Endodermal cell (in vitro differentiated cells): ENCODE measurements at regions not wholly inside any gene's neighbourhood (a gene's known extent, or its start where the extent isn't known, plus 50 kb on each side); places are given as distances from the start of the nearest gene placed in this dataset.

Source experiments
- DNase-seq: peaks from one replicate; pipeline ENCODE4 v3.0.0-alpha.2; 2017
- H3K27ac ChIP-seq: 2 replicates; pipeline ENCODE4 v1.5.1; 2013; ENCODE audit warnings: mild to moderate bottlenecking, low read depth, low read length, moderate library complexity
- H3K27me3 ChIP-seq: 2 replicates; pipeline ENCODE4 v1.6.1; 2013; ENCODE audit warnings: mild to moderate bottlenecking, low read length, moderate library complexity; ENCODE audit not compliant: insufficient read depth, control insufficient read depth, poor library complexity, severe bottlenecking
- H3K36me3 ChIP-seq: 2 replicates; pipeline ENCODE4 v1.7.0; 2013; ENCODE audit warnings: mild to moderate bottlenecking, low read length, moderate library complexity; ENCODE audit not compliant: control insufficient read depth, insufficient read depth
- H3K4me1 ChIP-seq: one replicate; pipeline ENCODE4 v1.7.0; 2013; ENCODE audit warnings: low read length; ENCODE audit not compliant: control insufficient read depth, insufficient read depth
- H3K4me3 ChIP-seq: 2 replicates; pipeline ENCODE4 v1.5.1; 2013; ENCODE audit warnings: mild to moderate bottlenecking, low read length, moderate library complexity
- H3K9ac ChIP-seq: 2 replicates; pipeline ENCODE4 v1.6.1; 2013; ENCODE audit warnings: mild to moderate bottlenecking, low read length, moderate library complexity; ENCODE audit not compliant: poor library complexity, severe bottlenecking; ENCODE audit errors: extremely low read depth
- H3K9me3 ChIP-seq: 2 replicates; pipeline ENCODE4 v1.6.1; 2013; ENCODE audit warnings: mild to moderate bottlenecking, low read length, moderate library complexity; ENCODE audit not compliant: control insufficient read depth
- H3K27ac Mint-ChIP-seq: 2 replicates; pipeline ENCODE4 v1.8.0; 2020; ENCODE audit warnings: mixed read lengths
- H3K27me3 Mint-ChIP-seq: 2 replicates; pipeline ENCODE4 v1.8.0; 2021; ENCODE audit warnings: mild to moderate bottlenecking, mixed read lengths; ENCODE audit not compliant: insufficient read depth
- H3K36me3 Mint-ChIP-seq: 2 replicates; pipeline ENCODE4 v1.8.0; 2020; ENCODE audit warnings: low read depth, mixed read lengths
- H3K4me1 Mint-ChIP-seq: 2 replicates; pipeline ENCODE4 v1.8.0; 2020; ENCODE audit warnings: mixed read lengths
- H3K4me3 Mint-ChIP-seq: 2 replicates; pipeline ENCODE4 v1.8.0; 2020; ENCODE audit warnings: mild to moderate bottlenecking, moderate library complexity, mixed read lengths
- H3K9me3 Mint-ChIP-seq: 2 replicates; pipeline ENCODE4 v1.8.0; 2020; ENCODE audit warnings: mild to moderate bottlenecking, mixed read lengths
- CTCF ChIP-seq: fragments of 200-600 bp; sonication (generic); conservative IDR thresholded peaks from 2 replicates; pipeline ENCODE4 v1.5.0; 2021; ENCODE audit warnings: antibody characterized with exemption, mild to moderate bottlenecking
- WGBS, 2 experiments: methylation state at CpG; one replicate each; pipeline versions ENCODE4 v1.1.5 to v1.1.7; 2013; ENCODE audit warnings: missing lambda C conversion rate in 2 of 2, mixed read lengths in 1 of 2; ENCODE audit not compliant: insufficient coverage in 1 of 2, insufficient read length in 1 of 2; 5-methylcytosine and 5-hydroxymethylcytosine counted together

- no peaks in the 10 kb centered on the region for H3K27me3 Mint-ChIP-seq
- Histone ChIP-seq H3K9ac (no peak overlapping the region), H3K27ac (no peak overlapping the region), H3K9me3 (peaks cover 6% of the 10 kb centered on the region), H3K27me3 (no peaks in the 10 kb centered on the region), H3K4me1 (no peaks in the 10 kb centered on the region), H3K4me3 (no peak overlapping the region), H3K36me3 (no peaks in the 10 kb centered on the region)
- H3K4me1 Mint-ChIP-seq = no peaks in the 10 kb centered on the region
- no peak overlapping the region for H3K4me3 Mint-ChIP-seq
- no peak overlapping the region for H3K27ac Mint-ChIP-seq
- 93 to 100% methylated on average over 2 to 3 of the region's 3 CpGs for WGBS, 2 experiments
- no peaks in the 10 kb centered on the region for H3K36me3 Mint-ChIP-seq
- peaks cover 4% of the 10 kb centered on the region for H3K9me3 Mint-ChIP-seq
- no peak for TF ChIP-seq CTCF
- DNase-seq = no peak
Observed at GRCh38 chr9:79189511-79189924, 382.2 kb upstream of the TLE4 start.

- 91 to 100% methylated on average over 3 of the region's 3 CpGs for WGBS, 2 experiments
Observed at GRCh38 chr9:79193001-79193400, 378.8 kb upstream of the TLE4 start.

GRCh38 chr9:79193501-79194223, 378.1 kb upstream of the TLE4 start:
- H3K4me3 Mint-ChIP-seq = no peak overlapping the region
- H3K27ac Mint-ChIP-seq = no peak overlapping the region
- H3K36me3 Mint-ChIP-seq = no peaks in the 10 kb centered on the region
- no peaks in the 10 kb centered on the region for H3K4me1 ChIP-seq
- peak; percentile 49 for DNase-seq
- no peak for TF ChIP-seq CTCF
- no peaks in the 10 kb centered on the region for H3K36me3 ChIP-seq
- no peaks in the 10 kb centered on the region for H3K4me1 Mint-ChIP-seq
- H3K27me3 ChIP-seq = no peaks in the 10 kb centered on the region
- H3K9me3 ChIP-seq = no peaks in the 10 kb centered on the region
- no peaks in the 10 kb centered on the region for H3K9me3 Mint-ChIP-seq
- no peak overlapping the region for H3K9ac ChIP-seq
- no peaks in the 10 kb centered on the region for H3K27me3 Mint-ChIP-seq
- H3K4me3 ChIP-seq = no peak overlapping the region
- H3K27ac ChIP-seq = no peak overlapping the region
- 95 to 96% methylated on average over 26 to 36 of the region's 36 CpGs for WGBS, 2 experiments

More at GRCh38 chr9:79193001-79193400, 378.8 kb upstream of the TLE4 start:
- no peak overlapping the region for H3K4me3 ChIP-seq
- no peak for TF ChIP-seq CTCF
- no peaks in the 10 kb centered on the region for H3K9me3 Mint-ChIP-seq
- H3K4me1 ChIP-seq = no peaks in the 10 kb centered on the region
- H3K27me3 Mint-ChIP-seq = no peaks in the 10 kb centered on the region
- no peak overlapping the region for H3K4me3 Mint-ChIP-seq
- H3K9ac ChIP-seq = no peak overlapping the region
- H3K27ac Mint-ChIP-seq = no peak overlapping the region
- DNase-seq = no peak
- H3K4me1 Mint-ChIP-seq = no peaks in the 10 kb centered on the region
- H3K27ac ChIP-seq = no peak overlapping the region
- no peaks in the 10 kb centered on the region for H3K36me3 Mint-ChIP-seq
- H3K27me3 ChIP-seq = no peaks in the 10 kb centered on the region
- H3K36me3 ChIP-seq = no peaks in the 10 kb centered on the region
- H3K9me3 ChIP-seq = no peaks in the 10 kb centered on the region
